Fibroblast of the aortic adventitia (primary cell): ENCODE measurements at regions not wholly inside any gene's neighbourhood (a gene's known extent, or its start where the extent isn't known, plus 50 kb on each side); places are given as distances from the start of the nearest gene placed in this dataset.

Experiments used
- DNase-seq: peaks from one replicate; pipeline ENCODE4 v3.0.0-alpha.2; 2010; ENCODE audit warnings: low read depth
- H3K4me3 ChIP-seq: 2 replicates; pipeline ENCODE4 v1.5.1; 2011; ENCODE audit warnings: low read depth, mild to moderate bottlenecking, control low read depth, low read length, moderate library complexity
- TF ChIP-seq, protein P1 (sequence below): IDR thresholded peaks from 2 replicates; pipeline ENCODE4 v1.5.1; 2011; ENCODE audit warnings: mild to moderate bottlenecking, low read length, control low read depth, inconsistent platforms; ENCODE audit not compliant: insufficient read depth

DNA sequence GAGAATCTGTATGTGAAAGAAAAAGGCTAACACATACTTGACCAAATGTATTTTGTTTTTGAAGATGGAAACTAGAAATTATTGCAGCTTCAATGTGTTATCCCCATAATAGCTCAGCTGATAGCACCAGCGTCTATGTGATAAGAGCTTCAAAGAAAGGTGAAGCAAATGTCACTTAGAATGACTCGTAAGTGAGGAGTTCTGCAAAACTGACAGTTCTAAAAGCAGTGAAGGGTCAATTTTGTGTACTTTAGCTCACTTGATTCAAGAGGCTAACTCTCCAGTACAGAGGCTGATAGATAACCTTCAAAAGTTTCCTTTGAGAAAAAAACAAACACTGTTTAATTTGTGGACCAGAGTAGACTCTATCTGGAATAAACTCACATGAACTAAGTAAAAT, 87.2 kb upstream of the CARD18 start:
- DNase-seq, result no peak
- TF ChIP-seq, protein P1, sequence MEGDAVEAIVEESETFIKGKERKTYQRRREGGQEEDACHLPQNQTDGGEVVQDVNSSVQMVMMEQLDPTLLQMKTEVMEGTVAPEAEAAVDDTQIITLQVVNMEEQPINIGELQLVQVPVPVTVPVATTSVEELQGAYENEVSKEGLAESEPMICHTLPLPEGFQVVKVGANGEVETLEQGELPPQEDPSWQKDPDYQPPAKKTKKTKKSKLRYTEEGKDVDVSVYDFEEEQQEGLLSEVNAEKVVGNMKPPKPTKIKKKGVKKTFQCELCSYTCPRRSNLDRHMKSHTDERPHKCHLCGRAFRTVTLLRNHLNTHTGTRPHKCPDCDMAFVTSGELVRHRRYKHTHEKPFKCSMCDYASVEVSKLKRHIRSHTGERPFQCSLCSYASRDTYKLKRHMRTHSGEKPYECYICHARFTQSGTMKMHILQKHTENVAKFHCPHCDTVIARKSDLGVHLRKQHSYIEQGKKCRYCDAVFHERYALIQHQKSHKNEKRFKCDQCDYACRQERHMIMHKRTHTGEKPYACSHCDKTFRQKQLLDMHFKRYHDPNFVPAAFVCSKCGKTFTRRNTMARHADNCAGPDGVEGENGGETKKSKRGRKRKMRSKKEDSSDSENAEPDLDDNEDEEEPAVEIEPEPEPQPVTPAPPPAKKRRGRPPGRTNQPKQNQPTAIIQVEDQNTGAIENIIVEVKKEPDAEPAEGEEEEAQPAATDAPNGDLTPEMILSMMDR, result no peak
- H3K4me3 ChIP-seq, result no peak overlapping the region

DNA sequence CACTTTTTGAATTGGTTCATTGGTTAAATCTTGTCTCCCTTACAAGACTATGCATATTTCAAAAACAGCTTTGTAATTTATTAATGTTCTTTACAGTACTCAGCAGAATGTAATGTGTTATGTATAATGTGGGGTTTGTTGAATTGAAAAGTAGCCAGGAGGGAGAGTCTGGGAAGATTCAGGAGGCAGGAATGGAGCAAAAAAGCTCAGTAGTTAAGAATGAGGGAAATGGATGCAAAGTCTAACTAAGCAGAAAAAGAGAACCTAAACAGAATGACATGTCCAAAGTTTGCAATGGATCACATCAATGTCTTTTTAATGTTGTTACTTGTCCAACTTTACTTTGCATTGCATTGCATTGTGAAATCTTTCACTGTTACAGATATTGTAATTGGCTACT, 86.5 kb upstream of the CARD18 start:
- H3K4me3 ChIP-seq, result no peak overlapping the region
- DNase-seq, result no peak
- TF ChIP-seq, protein P1, result no peak

DNA sequence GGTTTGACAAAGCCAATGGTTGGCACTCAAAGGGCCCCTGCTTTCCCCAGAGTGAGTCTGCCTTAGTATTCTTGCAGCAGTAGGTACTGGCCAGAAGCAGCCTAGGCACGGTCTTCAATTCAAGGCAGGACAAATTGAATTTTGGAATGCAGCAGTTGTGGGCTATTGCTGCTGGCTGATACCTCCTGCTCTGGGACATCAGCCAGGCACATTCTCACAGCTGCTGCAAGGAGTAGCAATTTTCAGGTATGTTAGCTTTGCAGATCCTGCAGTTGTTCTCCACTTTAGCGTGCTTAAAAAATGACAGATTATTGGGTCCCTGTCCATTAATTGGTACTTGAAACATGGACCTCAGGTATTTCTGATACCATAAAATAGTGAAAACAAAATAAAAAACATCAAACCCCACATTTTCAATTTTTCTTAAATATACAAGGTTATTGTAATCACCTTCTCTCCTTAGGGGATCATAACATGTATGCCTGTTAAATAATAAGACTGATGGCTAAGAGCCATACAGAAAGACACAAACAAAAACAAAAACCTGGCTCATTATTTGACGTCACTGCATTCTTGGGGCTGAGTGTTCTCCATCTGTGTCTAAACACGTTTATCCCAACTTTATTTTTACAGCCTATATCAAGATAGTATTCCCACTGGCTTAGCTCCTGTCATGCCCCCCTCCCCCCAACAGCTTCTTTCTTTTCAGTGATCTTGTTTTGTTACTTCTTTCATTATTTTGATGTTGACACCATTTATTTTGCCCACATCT, 85.1 kb upstream of the CARD18 start:
- peak; percentile 23 for DNase-seq
- H3K4me3 ChIP-seq, result no peak overlapping the region
- TF ChIP-seq, protein P1, result no peak

DNA sequence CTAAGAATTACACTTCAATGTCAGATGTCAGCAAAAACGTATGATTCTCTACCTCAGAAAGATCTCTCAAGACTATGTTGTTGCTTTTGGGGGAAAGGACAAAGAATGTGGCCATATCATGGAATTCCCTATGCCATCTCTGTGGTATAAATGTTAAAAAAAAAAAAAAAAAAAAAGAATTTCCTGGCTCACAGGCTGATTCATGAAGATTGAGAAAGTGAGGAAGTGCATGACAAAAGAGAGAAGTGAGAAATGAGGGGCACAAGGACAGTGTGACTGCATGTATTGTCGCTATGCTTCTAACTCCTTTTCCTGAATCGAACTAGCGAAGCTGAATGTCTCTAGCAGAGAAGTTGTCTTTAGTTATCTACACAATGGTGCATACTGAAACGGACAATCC, 80.6 kb upstream of the CARD18 start:
- DNase-seq, result no peak
- no peak overlapping the region for H3K4me3 ChIP-seq
- TF ChIP-seq, protein P1, result no peak

DNA sequence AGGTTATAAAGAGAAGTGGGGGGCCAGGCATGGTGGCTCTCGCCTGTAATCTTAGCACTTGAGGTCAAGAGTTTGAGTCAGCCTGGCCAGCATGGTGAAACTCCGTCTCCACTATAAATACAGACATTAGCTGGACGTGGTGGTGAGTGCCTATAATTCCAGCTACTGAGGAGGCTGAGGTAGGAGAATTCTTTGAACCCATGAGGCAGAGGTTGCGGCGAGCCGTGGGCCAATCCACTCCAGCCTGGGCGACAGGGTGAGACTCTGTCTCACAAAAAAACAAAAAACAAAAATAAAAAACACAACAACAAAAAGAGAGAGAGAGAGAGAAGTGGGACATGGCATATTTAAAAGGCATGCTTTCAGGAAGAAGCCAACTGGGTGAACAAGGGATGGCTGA, 80.1 kb upstream of the CARD18 start:
- DNase-seq, result no peak
- TF ChIP-seq, protein P1, result no peak
- no peak overlapping the region for H3K4me3 ChIP-seq

DNA sequence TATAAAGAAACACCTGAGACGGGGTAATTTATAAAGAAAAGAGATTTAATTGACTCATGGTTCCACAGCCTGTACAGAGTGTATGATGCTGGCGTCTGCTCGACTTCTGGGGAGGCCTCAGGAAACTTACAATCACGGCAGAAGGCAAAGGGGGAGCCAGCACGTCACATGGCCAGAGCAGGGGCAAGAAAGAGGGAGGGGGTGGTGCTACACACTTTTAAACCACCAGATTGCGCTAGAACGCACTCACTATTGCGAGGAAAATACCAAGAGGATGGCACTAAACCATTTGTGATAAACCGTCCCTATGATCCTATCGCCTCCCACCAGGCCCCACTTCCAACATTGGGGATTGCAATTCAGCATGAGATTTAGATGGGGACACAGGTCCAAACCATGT, 79.7 kb upstream of the CARD18 start:
- no peak for DNase-seq
- TF ChIP-seq, protein P1, result no peak
- no peak overlapping the region for H3K4me3 ChIP-seq

DNA sequence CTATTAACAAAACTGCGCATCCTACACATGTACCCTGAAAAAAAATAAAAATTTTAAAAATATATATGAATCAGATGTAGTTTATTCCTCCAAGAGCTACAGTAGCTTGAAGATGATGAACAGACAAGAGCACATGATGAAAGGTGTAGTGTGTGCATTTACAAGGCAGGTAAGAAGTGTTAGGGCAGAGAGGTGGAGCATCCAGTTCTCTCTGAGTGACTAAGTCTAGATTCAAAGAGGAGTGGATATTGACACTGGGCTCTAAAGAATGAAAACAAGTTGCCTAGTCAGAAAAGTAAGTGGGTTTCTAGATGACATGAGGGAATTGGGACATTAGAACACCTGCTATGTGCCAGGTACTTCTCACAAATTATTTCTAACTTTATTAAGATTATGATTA, 76.0 kb upstream of the CARD18 start:
- no peak for DNase-seq

More for the DNA sequence above, 76.0 kb upstream of the CARD18 start:
- TF ChIP-seq, protein P1, result no peak
- H3K4me3 ChIP-seq, result no peak overlapping the region
